GM18873 (cell line): ENCODE measurements at regions not wholly inside any gene's neighbourhood (a gene's known extent, or its start where the extent isn't known, plus 50 kb on each side); places are given as distances from the start of the nearest gene placed in this dataset.

Source experiments
- ATAC-seq: cut with Tn5 transposase; IDR thresholded peaks from one replicate; pipeline ENCODE4 v1.9.1; 2021; ENCODE audit warnings: mild to moderate bottlenecking, moderate library complexity, moderate number of reproducible peaks; ENCODE audit not compliant: unreplicated experiment, low FRiP score

DNA sequence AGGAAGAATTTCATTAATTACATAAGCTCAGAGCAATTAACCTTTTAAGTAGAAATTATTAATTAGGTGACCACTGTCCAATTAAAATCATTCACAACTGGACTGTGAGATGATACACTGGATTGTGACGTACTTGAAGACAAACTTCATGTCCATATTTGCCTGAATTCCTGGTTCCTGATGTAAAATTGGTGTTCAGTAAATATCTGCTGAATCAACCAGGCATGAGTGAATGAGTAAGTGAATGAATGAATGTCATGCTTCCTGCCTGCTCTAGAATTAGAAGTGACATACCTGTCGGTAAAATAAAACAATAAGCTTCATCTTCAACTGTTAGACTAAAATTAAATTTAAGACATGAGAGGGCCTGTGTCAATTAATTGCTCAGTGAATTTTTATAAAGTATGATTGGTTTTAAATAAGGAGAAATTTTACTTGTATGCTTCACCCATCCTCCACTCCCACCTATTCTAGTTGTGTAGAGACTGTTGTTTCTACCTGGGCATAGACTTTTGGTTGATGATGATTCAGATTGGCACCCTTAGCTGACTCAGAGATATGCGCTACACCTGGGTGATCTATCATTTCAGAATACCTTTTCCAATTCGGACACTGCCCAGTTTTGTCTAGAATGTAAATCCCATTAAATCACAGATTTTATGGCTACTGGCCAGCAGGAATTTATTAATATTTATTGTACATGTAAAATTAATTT lies 56.9 kb upstream of the PTGS2 start:
- ATAC-seq = no peak

DNA sequence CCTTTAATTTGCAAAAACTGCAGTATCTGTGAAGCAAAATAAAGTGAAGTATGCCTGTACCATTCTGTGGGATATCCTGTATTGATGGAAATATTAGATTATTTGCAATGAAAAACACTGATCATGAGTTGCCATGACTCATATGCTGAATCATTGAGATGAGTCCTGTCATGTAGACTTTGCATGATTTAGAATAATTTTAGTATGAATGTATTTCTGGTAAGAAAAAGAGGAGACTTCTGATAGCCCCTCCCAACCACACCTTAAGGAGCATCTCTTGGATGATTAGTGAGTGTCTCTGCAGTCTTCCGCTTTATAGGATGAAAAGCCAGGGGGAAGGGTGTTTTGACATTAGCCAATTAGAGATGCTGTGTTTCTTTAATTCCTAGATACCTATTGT lies 55.2 kb upstream of the PTGS2 start:
- no peak for ATAC-seq

DNA sequence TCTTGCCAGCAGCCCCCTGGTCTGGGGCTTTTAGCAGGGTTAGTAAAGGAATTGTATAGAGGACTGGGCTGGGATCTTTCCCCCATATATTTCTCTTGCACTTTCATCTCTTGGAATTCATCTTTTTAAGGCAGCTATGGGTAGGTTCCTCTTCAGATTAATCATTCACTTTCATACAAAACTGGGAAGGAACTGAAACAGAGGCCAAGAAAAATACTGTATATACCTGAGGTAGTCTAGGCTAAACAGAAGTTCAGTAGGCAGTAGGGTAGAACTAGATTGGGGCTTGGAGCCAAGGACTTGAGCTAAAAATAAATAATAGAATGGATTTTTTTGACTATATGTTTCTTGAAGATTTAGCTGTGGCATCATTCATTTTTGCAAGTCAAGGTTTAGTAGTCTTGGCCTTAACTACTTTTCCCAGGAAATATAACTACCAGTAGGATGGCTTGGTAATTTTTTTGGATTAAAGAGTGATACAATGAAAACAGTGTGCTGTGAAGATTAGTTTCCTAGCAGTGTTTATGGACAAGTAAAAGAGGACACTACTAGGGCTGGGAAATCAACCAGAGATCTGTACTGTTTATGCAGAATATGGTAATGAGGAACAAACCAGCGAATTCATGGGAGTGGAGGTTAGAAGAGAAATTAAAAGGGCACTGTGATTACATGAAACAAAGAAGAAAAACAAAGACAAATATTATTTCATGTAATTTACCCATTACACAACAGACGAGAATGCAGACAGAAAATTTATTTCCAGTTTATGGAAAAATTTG lies 50.9 kb upstream of the PTGS2 start:
- ATAC-seq = no peak
